ENCODE measurements at regions not wholly inside any gene's neighbourhood (a gene's known extent, or its start where the extent isn't known, plus 50 kb on each side); places are given as distances from the start of the nearest gene placed in this dataset.

GRCh38 chr12:74899031-74899829 is 310.4 kb downstream of the KCNC2 start:
- no peak for TF ChIP-seq CTCF (IDR thresholded peaks at IDR 0.05)
- TF ChIP-seq POLR2A (IDR thresholded peaks at IDR 0.05) = no peak
